Chondrocyte (in vitro differentiated cells): ENCODE measurements at regions not wholly inside any gene's neighbourhood (a gene's known extent, or its start where the extent isn't known, plus 50 kb on each side); places are given as distances from the start of the nearest gene placed in this dataset.

Experiments
- DNase-seq: peaks from one replicate; pipeline ENCODE4 v3.0.0; 2021; ENCODE audit warnings: mixed read lengths, low spot score
- H3K27ac Mint-ChIP-seq: one replicate; pipeline ENCODE4 v1.8.0; 2021; ENCODE audit warnings: mild to moderate bottlenecking, moderate library complexity, mixed read lengths; ENCODE audit not compliant: unreplicated experiment
- H3K27me3 Mint-ChIP-seq: 2 replicates; pipeline ENCODE4 v1.8.0; 2021; ENCODE audit warnings: low read depth, mixed read lengths
- H3K36me3 Mint-ChIP-seq: 2 replicates; pipeline ENCODE4 v1.8.0; 2021; ENCODE audit warnings: low read depth, mixed read lengths
- H3K4me1 Mint-ChIP-seq: 2 replicates; pipeline ENCODE4 v1.8.0; 2021; ENCODE audit warnings: low read depth, mild to moderate bottlenecking, mixed read lengths
- H3K4me3 Mint-ChIP-seq: one replicate; pipeline ENCODE4 v1.8.0; 2021; ENCODE audit warnings: mild to moderate bottlenecking, moderate library complexity, mixed read lengths; ENCODE audit not compliant: unreplicated experiment
- H3K9me3 Mint-ChIP-seq: 2 replicates; pipeline ENCODE4 v1.8.0; 2021; ENCODE audit warnings: low read depth, mixed read lengths
- CTCF ChIP-seq: fragments of 200-600 bp; sonication (generic); IDR thresholded peaks from 2 replicates; pipeline ENCODE4 v1.5.0; 2021; ENCODE audit warnings: antibody characterized with exemption, mild to moderate bottlenecking, moderate library complexity

GRCh38 chr3:118692416-118692815 is 342.2 kb downstream of the IGSF11 start:
- H3K9me3 Mint-ChIP-seq, result peaks cover 11% of the 10 kb centered on the region
- H3K36me3 Mint-ChIP-seq, result no peaks in the 10 kb centered on the region
- peaks cover 2% of the 10 kb centered on the region for H3K27me3 Mint-ChIP-seq
- no peak for DNase-seq
- no peak overlapping the region for H3K4me3 Mint-ChIP-seq
- H3K4me1 Mint-ChIP-seq, result no peaks in the 10 kb centered on the region
- H3K27ac Mint-ChIP-seq, result no peak overlapping the region
- no peak for TF ChIP-seq CTCF

- TF ChIP-seq CTCF, result no peak
- no peak for DNase-seq
- Mint-ChIP-seq H3K4me3 (no peak overlapping the region), H3K36me3 (no peaks in the 10 kb centered on the region), H3K27me3 (peaks cover 16% of the 10 kb centered on the region), H3K27ac (no peak overlapping the region), H3K4me1 (no peaks in the 10 kb centered on the region), H3K9me3 (no peaks in the 10 kb centered on the region)
These were observed 329.0 kb downstream of the IGSF11 start for GRCh38 chr3:118705487-118706219.

GRCh38 chr3:118707991-118708390 is 326.7 kb downstream of the IGSF11 start:
- Mint-ChIP-seq H3K36me3 (no peaks in the 10 kb centered on the region), H3K4me3 (no peak overlapping the region), H3K4me1 (no peaks in the 10 kb centered on the region), H3K27me3 (peaks cover 16% of the 10 kb centered on the region), H3K9me3 (no peaks in the 10 kb centered on the region), H3K27ac (no peak overlapping the region)
- TF ChIP-seq CTCF, result no peak
- no peak for DNase-seq

- DNase-seq, result no peak
- no peaks in the 10 kb centered on the region for H3K4me1 Mint-ChIP-seq
- H3K4me3 Mint-ChIP-seq, result no peak overlapping the region
- TF ChIP-seq CTCF, result no peak
- peaks cover 14% of the 10 kb centered on the region for H3K27me3 Mint-ChIP-seq
- no peak overlapping the region for H3K27ac Mint-ChIP-seq
- no peaks in the 10 kb centered on the region for H3K36me3 Mint-ChIP-seq
- no peaks in the 10 kb centered on the region for H3K9me3 Mint-ChIP-seq
These were observed 324.1 kb downstream of the IGSF11 start for GRCh38 chr3:118710532-118710931.

GRCh38 chr3:118713502-118714207 is 321.0 kb downstream of the IGSF11 start:
- TF ChIP-seq CTCF, result no peak
- H3K27ac Mint-ChIP-seq, result no peak overlapping the region
- no peak overlapping the region for H3K4me3 Mint-ChIP-seq
- H3K27me3 Mint-ChIP-seq, result peaks cover 7% of the 10 kb centered on the region
- H3K4me1 Mint-ChIP-seq, result no peaks in the 10 kb centered on the region
- no peak for DNase-seq
- H3K36me3 Mint-ChIP-seq, result no peaks in the 10 kb centered on the region
- no peaks in the 10 kb centered on the region for H3K9me3 Mint-ChIP-seq
